Ovary (tissue), 3 donors: ENCODE measurements at regions not wholly inside any gene's neighbourhood (a gene's known extent, or its start where the extent isn't known, plus 50 kb on each side); places are given as distances from the start of the nearest gene placed in this dataset.

ENCODE experiments used
- CTCF ChIP-seq, 3 donors: fragments of 450-650 bp in 2 of 3; fragments of 200-600 bp in 1 of 3; IDR thresholded peaks; one replicate each; pipeline versions ENCODE4 v1.5.1 to v1.8.0; 2016 to 2022; ENCODE audit warnings: antibody characterized with exemption in 3 of 3, mild to moderate bottlenecking in 1 of 3
- EP300 ChIP-seq: sonication (generic); formaldehyde crosslinking; IDR thresholded peaks from one replicate; pipeline ENCODE4 v1.6.1; 2017; ENCODE audit warnings: antibody characterized with exemption
- POLR2A ChIP-seq: fragments of 450-650 bp; IDR thresholded peaks from one replicate; pipeline ENCODE4 v1.6.1; 2017; ENCODE audit warnings: antibody characterized with exemption, mild to moderate bottlenecking, moderate library complexity
- donor health status: DM: no; HTN: no; CAD: no.

GRCh38 chrX:784829-785228 lies 154.2 kb downstream of the SHOX start:
- TF ChIP-seq POLR2A, result no peak
- TF ChIP-seq CTCF (IDR thresholded peaks at IDR 0.05), result no peak
- no peak for TF ChIP-seq EP300
